ENCODE measurements at regions not wholly inside any gene's neighbourhood (a gene's known extent, or its start where the extent isn't known, plus 50 kb on each side); places are given as distances from the start of the nearest gene placed in this dataset.
A peak's percentile ranks its signal among the peaks of the same experiment; 100 is the strongest.
"Not testable (repeated sequence)": the region's sequence is repeated elsewhere in the genome, so short reads cannot be mapped to it uniquely, and the experiment has no call there.

DNA sequence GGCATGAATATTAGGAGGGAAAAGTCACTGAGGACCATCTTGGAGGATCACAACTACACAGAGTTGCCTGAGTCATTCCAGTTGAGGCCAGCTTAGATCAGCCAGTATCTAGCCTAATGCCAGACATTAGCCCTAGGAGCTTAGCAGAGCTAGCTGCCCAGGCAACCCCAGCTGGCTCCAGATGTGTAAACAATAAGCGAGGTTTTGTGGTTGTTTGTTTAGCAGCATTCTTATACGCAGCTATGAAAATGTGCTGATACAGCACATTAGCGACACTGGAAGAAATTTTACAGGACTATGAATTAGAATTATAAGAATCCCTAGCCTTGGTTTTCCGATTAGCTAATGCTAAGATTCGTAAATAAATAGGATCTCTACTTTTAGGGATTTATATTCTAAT is 59.3 kb downstream of the BTBD3 start:
- DNase-seq (ENCODE audit: extremely low read depth, low read depth) = no peak

DNA sequence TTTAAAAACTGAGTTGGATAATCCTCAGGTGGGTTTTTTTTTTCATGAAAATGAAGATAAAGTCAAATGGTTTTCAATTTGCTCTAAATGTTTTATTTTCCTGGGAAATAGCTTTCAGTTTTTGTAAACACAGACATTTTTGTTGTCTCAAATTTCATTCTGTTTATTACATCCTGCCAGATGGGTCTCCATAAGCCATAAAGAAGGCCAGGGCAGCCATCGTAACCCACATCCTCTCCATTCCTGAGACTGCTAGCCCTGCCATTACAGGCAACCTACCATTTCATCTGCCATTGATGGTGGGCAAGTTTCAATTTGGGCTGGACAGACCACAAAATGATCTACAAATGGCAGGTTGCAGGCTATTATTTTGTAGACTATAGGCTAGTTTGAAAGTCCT is 60.8 kb downstream of the BTBD3 start:
- DNase-seq (ENCODE audit: extremely low read depth, low read depth) = no peak

DNA sequence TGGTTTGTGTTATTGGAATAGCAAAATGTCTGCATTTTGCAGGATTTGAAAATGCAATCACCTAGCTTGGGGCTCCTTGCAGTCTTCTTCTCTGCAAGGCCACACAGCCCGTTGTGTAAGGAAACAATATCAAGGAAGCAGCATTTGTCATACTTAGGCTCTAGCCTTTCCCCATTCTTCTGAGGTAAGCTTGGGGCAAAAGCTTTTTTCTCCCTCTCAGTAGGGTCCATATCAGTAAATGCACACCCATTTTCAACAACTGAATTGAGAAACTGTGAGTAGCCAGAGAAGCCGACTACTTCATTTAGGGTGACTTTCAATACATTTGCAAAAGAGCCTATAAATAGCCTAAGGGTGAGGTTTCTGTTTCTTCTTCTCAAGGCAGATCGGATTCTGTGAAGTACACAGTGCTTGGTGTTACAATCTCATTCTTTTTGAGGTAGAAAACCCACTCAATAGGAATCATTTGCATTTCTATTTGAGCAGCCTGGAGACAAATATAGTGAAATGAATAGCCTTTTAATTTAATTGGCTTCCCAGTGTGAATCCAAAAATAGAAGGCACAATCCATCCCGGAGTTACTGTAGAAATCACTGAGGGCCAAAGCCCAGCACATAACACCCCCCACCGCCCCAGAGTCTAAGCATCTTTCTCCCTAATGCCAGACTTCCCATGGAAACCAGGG is 61.8 kb downstream of the BTBD3 start:
- no peak for DNase-seq (ENCODE audit: extremely low read depth, low read depth)

DNA sequence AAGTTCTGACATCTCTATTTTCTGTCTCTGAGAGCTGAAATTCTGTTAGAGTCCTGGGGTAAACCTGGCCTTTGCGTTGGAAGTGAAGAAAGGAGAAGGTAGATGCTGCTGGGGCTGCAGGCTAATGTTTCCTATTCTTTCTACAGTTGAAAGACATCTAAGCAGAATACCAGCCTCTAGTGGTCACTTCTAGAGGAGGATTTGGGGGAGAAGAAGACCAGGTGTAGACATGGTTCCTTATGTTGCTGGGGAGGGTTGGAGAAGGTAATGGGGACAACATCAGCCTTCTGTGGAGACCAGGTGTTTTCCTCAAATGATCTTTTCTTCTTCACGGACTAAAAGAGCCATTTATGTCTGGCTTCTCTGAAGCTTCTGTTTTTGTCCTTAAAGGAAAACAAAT is 62.6 kb downstream of the BTBD3 start:
- DNase-seq (ENCODE audit: extremely low read depth, low read depth) = no peak

DNA sequence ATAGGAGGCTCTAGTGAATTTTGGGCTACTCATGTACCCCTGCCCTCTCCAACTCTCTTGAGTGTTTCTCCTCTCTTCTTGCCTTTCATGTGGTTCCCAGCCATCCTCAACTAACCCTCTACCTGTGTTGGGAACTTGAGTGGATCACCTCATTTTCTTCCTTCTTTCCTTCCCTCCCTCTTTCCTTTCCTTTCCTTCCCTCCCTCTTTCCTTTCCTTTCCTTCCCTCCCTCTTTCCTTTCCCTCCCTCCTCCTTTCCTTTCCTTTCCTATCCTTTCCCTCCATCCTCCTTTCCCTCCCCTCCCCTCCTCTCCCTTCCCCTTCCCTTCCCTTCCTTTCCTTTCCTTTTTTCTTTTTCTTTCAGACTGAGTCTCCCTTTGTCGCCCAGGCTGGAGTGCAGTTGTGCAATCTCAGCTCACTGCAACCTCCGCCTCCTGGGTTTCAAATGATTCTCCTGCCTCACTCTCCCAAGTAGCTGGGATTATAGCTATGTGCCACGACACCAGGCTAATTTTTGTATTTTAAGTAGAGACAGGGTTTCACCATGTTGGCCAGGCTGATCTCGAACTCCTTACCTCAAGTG is 63.8 kb downstream of the BTBD3 start:
- no peak for DNase-seq (ENCODE audit: extremely low read depth, low read depth)

DNA sequence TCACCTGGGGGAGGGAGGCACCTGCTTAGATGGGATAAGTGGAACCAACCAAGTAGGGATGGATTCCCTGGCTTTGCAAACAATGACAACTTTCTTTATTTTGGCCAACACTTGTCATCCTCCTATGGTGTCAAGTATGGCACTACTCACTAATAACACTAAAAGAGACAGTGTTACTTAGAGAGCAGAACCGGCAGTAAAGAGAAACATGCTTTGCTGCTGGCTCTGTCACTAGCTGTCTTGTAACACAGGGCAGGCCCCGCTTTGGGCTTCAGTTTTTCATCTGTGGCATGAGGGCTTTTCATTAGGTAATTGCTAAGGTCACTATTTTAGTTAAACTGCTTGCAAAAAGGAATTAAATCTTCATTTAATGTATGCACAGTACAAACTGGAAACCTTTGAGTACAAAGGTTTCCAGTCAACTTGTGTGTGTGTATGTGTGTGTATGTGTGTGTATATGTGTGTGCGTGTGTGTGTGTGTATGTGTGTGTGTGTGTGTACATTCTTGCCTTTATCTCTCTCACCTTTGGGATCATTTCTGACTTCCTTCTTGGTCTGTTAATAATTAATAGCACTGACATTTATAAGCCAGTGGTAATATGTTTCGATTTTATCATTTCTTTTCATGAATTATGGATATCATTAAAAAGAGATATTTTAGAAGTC is 64.7 kb downstream of the BTBD3 start:
- no peak for DNase-seq (ENCODE audit: extremely low read depth, low read depth)

DNA sequence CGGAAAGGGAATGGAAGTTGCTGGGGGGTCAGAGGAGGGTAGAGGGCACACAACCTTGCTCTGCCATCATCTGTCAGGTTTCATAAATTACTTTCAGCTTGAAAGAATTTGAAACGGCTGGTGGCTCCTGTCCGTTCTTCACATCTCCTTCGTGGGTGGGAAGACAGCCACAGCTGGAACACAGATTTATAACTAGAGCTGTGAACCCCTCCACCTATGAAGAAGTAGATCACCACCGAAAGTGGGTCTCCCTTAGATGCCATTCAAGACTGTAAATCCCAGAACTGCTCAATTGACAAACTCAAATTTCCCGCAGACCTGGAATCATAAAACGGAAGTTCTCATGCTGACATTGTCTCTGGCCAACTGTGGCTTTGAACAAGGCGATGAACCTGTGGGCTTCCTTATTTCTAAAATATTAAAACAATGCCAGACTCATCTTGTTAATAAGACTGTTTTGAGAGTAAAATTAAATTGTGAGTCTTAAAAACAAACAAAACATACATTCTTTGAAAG is 65.3 kb downstream of the BTBD3 start:
- no peak for DNase-seq (ENCODE audit: extremely low read depth, low read depth)

DNA sequence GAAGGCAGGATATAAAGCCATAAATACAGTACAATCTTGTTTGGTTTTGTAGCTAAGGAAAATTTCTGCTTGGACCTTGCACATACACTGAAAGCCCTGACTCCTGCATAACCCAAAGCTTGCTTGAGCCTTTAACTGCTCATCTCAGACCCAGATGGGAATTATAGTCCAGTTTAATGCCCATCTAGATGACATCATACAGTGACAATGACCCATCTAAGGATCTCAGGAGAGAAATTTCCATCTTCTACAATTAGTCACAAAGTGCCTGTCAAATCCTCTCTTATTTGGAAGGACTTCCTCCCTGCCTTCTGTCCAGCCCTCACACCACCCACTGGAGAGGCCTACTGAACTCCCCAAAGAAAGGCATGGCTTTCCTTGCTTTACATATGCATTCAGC is 69.3 kb downstream of the BTBD3 start:
- DNase-seq (ENCODE audit: extremely low read depth, low read depth) = no peak

- DNase-seq (ENCODE audit: extremely low read depth, low read depth) = no peak
These were observed 69.8 kb downstream of the BTBD3 start for GRCh38 chr20:11987526-11987925.

DNA sequence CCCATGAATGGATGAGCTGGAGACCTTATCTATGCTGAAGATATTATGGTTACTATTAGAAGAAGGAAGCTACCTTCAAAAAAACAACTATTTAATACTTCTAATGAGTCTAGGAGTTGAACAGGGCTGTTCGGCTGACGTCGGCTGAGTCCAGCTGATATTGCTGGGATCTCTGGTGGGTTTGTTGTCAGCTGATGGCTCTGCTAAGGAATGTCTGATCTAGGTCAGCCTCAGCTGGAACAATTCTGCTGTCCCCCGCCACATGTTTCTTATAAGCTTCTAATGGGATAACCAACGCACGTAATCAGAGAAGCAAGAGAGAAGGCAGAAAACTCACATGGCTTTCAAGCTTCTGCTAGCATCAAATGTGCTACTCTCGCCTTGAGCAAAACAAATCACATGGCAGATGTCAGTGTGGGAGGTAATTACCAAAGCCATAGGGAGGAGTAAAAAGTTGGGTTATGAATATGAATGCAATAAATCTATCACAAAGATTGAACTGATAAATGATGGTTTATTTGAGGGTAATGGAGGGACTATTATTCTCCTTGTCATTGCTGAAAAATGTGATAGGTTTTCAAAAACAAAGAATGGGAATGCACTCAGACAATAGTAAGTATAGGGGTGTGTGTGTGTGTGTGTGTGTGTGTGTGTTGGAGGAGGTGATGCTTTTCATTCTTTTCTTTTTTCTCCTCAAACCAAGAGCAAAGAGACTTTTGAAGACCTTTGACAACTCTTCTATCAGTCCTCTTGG is 71.5 kb downstream of the BTBD3 start:
- DNase-seq (ENCODE audit: extremely low read depth, low read depth) = no peak

- no peak for DNase-seq (ENCODE audit: extremely low read depth, low read depth)
These were observed 74.7 kb downstream of the BTBD3 start for GRCh38 chr20:11992426-11992825.

- DNase-seq (ENCODE audit: extremely low read depth, low read depth) = no peak
These were observed 76.3 kb downstream of the BTBD3 start for GRCh38 chr20:11993886-11994461.

- no peak for DNase-seq (ENCODE audit: extremely low read depth, low read depth)
These were observed 78.3 kb downstream of the BTBD3 start for GRCh38 chr20:11995805-11996567.

DNA sequence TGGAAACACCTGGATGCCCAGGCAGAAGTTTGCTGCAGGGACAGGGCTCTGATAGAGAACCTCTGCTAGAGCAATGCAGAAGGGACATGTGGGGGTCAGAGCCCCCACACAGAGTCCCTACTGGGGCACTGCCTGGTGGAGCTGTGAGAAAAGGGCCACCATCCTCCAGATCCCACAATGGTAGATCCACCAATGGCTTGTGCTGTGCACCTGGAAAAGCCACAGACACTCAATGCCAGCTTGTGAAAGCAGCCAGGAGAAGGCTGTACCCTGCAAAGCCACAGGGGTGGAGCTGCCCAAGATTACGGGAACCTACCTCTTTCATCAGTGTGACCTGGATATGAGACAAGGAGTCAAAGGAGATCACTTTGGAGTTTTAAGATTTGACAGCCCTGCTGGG is 87.1 kb downstream of the BTBD3 start:
- not testable (repeated sequence) for DNase-seq (ENCODE audit: extremely low read depth, low read depth)

GRCh38 chr20:12012241-12013222 is 94.8 kb downstream of the BTBD3 start:
- peak; percentile 1 for DNase-seq (ENCODE audit: extremely low read depth, low read depth)

GRCh38 chr20:12014276-12014675 is 96.6 kb downstream of the BTBD3 start:
- no peak for DNase-seq (ENCODE audit: extremely low read depth, low read depth)

DNA sequence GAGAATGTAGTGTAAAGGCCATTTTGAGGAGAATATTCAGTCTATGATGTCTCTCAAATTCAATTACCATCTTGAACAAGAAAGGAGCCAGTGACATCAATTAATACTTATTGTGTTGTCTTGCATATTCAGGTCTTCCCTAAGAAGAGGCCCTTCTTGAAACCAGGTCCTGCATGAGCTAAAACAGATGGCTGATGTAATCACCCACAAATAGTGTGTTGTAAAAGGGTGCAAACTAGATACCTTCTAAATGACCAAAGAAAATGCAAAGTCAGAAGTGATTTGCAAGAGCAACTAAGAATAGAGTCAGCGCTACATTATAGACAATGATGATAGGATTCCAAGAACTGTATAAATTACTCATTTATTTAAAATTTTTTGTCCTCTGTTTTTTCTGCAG is 97.0 kb downstream of the BTBD3 start:
- no peak for DNase-seq (ENCODE audit: extremely low read depth, low read depth)

DNA sequence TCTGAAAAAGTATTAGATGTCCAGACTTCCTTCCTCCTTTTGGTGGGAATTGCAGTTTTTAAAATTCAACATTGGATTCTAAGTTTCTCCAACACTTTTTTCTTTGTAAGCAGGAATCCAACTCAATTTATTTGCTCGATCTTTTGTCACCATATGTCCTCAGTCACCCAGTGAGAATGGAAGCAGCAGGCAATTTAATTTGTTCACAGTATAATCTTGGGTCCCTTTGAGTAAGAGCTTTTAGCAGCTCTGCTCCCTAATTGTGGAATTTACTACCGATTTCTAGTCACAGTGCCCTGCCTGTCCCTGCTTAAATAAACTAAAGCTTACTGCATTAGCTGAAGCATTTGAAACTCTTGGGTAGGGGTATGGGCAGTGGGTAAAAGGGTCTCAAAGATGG is 98.6 kb downstream of the BTBD3 start:
- DNase-seq (ENCODE audit: extremely low read depth, low read depth) = no peak

DNA sequence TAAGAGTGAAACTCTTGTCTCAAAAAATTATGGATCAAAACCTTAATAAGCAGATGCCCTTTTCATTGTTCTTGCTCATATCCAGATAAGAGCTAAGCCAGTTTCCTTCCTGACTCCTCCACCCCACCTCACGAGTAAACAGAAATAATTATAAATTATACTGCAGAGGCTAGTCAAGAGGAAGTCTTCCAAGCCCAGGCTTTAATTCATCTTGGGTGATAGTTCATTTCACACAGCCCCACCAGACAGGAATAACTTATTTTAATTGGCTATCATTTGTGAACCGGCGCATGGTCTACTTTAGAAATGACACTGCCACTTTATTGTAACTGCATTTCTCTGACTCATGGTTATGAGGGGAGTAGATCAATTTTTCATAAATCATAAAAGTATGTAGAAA is 102.0 kb downstream of the BTBD3 start:
- no peak for DNase-seq (ENCODE audit: extremely low read depth, low read depth)

Data from NCI-H460 (cell line).